G401.6 (cell line): ENCODE measurements at regions not wholly inside any gene's neighbourhood (a gene's known extent, or its start where the extent isn't known, plus 50 kb on each side); places are given as distances from the start of the nearest gene placed in this dataset.

Experiments used
- FAIRE-seq: peaks from 2 replicates; lab custom pipeline; 2012; peaks lifted over from hg19 to GRCh38; lab: Jason Lieb, UNC

DNA sequence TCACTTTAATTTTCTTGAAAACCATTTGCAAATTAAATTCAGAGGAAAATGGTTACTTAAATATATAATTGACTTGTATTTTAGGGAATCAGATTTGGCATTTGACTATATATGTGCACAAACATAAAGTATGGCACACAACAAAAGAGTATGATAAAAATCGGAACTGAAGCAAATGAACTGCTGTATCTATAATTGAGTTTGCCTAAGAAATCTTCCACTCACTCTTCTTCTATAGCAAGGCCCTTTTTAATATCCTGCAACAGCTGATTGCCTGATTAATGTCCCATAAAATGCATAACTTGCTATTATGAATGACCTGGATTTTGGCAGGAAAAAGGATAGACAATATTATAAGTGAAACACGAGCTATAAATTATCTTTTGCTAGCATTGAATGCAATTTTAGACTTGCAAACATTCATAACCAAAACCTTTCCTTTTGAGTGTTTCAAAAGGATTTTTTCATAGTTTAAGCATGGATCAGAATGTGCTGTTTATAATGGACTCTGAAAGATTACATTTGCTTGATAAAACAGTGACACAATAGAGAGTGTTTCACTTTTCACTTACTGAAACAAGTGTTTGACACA is 2204.3 kb downstream of the MRPL39 start:
- FAIRE-seq: no peak

DNA sequence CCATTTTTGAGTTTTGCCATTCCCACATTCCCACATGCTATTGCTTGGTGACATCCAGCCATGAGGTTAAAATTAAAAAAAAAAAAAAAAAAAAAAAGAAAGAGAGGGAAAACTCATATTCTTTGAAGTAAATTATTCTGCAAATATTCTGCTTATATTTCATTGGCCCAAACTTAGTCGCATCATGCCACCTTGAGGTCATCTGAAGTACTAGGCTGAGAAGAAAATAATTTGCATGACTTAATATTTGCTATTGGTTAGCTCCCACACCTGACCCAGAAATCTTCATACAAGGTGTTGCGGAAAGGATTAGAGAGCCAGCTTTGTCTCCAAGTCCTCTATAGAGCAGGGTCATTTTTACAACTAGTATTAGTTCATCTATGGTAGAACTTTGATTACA is 2206.0 kb downstream of the MRPL39 start:
- FAIRE-seq: no peak

DNA sequence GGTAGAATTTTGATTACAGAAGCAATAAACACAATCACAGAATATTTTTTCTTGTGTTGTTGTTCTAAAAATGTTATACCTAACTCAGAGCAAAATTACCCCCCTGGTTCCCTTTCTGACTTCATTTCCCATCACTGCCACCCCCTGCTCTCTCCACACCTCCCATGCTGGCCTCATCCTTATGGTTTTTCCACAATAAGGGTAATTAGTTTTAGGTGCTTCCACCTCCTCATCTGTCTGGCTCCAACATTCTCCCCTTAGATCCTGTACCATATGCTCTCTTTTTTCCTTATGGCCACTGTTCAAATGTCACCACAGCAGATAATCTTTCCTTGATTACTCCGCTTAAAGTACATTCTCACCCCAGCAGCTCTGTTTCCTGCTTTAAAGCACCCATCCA is 2208.6 kb downstream of the MRPL39 start:
- FAIRE-seq: no peak

DNA sequence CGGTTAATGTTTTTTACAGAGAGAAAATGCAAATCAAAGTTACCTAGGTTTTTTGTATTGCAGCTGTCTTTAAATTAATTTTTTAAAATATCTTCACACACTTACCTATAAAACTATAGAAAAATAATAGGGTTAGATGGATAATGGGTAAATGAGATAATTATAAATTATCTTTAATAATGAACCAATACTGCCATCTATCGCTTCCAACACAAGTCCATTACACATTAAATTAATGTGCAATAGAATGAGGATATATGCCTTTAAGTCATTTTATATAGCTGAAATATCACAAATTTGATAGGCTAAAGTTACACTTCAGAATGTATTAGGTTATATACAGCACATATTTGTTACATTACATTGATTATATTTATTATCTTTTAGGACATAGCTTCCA is 2212.8 kb downstream of the MRPL39 start:
- FAIRE-seq: no peak

DNA sequence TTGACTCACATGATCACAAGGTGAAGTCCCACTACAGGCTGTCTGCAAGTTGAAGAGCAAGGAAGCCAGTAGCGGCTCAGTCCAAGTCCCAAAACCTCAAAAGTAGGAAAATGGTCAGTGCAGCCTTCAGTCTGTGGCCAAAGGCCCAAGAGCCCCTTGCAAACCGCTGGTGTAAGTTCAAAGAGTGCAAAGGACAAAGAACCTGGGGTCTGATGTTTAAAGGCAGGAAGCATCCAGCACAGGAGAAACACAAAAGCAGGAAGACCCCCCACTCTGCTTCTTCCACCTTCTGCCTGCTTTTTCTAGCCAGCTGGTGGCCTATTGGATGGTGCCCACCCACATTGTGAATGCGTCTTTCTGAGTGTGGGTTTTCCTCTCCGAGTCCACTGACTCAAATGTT is 2222.6 kb downstream of the MRPL39 start:
- FAIRE-seq: no peak

DNA sequence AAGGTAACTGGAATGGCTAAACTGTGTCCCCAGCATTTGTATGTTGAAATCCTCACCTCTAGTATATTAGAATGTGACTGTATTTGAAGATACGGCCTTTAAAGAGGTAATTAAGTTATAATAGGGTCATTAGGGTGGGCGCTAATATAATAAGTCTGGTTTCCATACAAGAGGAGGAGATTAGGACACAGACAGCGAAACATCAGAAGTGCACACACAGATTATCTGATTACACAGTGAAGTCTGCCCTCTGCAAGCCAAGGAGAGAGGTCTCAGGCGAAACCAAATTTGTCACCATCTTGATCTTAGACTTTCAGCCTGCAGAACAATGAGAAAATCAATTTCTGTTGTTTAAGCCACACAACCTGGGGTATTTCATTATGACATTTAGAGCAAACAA is 2233.1 kb downstream of the MRPL39 start:
- FAIRE-seq: no peak

DNA sequence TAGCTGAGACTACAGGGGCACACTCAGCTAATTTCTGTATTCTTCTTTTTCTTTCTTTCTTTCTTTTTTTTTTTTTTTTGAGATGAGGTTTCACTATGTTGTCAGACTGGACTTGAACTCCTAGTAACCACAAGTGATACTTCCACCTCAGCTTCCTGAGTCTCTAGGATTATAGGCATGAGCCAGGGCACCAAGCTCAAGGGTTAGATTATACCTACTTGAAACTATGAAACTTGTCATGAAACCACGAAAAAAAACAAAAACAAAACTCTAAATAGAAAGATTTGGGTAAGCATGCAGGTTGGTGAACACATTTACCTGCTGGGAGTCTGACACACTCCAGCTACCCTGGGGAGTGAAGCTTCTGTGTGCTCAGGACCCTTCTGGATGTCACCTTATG is 2250.4 kb downstream of the MRPL39 start:
- no peak for FAIRE-seq

DNA sequence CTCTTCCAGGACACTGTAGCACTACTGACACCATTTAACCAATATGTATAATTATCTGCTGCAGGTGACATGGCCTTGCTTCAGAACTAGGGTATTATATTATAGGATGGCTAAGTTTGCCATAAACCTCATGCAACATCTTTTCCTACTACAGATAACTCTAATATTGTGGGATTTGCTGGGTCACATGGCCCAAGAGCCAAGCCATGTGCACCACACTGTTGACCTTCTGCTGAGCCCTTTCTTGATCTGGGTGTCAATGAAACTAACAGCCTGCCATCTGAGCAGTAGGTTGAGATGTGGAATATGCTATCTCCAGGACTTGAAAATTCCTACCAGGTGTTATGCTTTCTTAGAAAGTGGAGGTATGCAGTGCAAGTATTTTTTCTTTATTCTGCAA is 2291.1 kb downstream of the MRPL39 start:
- FAIRE-seq: no peak

DNA sequence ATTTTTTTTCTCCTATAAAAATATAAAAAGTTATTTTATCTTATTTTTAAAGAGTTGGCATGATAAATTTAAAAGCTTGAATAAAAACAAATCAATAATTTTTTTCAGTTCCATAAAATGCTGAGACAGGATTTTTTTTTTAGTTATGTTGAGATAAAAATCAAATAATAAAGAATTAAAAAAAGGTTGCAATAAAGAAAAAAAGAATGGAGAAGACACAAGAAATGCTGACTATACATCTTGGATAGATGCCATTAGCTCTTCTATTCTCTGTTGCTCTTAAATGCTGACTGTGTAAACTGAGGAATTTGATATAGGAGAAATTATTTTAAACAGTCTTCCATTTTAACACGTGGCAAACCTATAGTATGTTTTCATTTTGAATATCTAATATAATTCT is 2298.5 kb downstream of the MRPL39 start:
- no peak for FAIRE-seq

DNA sequence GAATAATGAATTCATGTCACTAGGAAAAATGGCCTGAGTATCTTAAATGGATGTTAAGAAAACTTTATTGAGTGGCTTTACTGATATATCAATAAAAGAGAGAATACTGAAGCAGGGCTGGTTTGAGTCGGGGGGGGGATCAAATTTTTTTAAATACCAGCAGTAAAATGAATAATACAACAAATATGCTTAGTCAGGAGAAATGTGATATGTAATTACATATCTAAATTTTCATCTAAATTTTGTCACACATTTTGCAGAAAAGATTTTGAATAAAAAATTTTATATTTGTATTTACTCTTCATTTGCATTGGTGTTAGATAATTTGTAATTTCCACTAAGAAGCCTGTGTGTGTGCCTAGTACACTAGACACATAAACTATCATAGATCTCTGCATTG is 2300.2 kb downstream of the MRPL39 start:
- FAIRE-seq: no peak

DNA sequence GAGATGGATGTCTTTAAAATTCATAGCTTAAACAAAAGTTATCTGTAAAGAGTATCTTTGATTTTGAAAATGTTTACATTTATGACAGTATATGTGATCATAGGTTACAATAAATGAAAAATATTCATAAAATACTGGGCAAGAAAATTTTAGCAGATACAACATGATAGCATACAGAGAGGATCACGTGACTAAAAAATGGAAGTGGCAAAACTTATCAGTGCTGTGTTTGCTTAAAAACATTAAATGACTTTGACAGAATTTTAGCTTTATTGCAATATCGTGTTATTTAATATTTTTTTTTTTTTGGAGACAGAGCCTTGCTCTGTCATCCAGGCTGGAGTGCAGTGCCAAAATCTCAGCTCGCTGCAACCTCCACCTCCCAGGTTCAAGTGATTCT is 2294.1 kb downstream of the NCAM2 start:
- no peak for FAIRE-seq

DNA sequence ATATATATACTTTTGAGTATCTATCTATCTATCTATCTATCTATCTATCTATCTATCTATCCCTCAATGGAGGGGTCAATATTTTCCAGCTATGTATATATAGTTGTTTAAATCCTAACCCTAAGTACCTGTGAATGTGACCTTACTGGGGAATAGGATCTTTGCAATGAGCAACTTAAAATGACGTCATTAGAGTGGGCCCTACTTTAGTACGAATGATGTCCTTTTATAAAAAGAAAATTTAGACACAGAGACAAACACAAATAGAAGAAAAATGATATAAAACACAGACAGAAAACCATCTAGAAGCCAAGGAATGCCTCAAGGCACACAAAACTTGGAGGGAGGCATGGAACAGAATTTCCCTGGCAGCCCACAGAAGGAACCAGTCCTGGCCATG is 2283.7 kb downstream of the NCAM2 start:
- FAIRE-seq: no peak

DNA sequence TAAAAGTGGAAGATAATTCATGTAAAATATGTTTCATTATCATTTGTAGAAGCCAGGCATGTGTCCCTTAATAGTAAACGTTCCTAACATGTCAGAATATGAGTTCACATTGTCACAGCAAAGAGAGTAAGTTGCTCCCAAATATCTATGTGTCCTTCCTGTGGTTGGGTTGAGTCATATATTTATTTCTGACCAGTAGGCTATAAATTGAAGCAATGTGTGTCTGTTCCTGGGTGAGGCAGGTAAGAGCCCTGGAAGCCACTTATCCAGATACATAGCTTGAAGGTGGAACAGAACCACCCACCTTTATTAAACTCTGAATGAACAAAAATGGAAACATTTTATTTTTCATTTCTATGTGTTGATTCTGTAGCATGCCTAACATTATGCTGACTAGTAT is 2251.6 kb downstream of the NCAM2 start:
- FAIRE-seq: no peak

DNA sequence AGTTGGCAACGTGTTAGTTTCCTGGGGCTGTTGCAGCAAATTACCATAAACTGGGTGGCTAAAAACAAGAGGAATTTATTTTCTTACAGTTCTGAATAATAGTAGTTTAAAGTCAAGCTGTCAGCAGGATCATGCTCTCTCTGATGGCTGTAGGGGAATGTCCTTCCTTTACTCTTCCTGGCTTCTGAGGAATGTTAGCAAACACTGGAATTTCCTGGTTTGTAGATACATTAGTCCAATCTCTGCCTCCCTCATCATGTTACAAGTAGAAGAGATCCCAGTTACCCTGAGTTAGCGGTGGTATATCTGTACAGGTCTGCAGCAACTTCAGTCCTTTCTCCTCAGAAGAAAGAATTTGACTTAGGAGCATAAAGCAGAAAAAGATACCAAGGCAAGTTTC is 2249.1 kb downstream of the NCAM2 start:
- no peak for FAIRE-seq

DNA sequence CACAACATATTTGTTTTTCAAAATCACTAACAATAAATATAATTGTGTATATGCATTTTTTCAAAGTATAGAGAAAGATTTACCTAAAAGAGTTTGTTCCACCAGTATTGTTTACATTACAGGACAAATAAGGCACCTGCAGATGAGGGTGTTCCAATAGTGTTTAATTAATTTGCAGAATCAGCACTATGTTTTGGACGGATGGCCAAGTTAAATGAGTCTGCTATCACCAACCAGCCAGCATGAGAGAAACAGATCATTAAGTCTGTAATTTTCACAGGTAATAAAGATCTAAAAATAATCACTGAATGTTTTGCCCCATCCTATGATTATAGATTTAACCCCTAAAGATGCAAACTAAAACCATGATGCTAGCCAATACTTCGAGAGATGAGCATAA is 2247.0 kb downstream of the NCAM2 start:
- FAIRE-seq: no peak

DNA sequence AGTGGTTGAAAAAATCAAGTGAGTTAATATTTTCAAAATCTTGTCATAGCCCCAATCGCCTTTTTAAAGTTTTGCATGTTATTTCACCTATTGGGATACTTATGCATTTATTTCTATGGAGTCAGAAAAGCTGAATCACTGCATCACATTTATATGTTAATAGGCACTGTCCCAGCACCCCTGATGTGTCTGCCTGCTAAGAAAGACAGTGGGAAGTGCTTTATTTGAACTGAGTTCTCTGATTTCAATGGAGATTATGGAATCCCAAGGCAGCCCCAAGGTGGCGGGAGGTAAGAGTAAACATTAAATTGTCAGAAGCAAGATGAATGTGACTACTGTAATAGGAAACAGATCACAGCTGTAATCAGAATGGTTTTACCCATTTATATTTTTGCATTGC is 2225.7 kb downstream of the NCAM2 start:
- no peak for FAIRE-seq

DNA sequence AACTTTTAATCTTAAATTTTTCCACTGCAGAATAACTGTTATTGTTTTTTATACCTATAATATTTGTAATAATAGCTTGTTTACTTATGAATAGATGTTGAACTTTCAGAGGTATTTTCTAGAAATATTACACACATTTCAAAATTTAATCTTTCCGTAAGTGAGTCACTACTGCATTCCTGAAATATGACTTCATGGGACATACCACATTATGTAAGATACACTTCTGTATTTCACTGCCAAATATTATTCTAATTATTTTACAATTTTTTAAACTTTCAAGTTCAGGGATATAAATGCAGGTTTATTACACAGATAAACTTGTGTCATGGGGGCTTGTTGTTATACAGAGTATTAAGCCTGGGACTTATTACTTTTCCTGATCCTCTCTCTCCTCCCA is 2220.5 kb downstream of the NCAM2 start:
- no peak for FAIRE-seq

DNA sequence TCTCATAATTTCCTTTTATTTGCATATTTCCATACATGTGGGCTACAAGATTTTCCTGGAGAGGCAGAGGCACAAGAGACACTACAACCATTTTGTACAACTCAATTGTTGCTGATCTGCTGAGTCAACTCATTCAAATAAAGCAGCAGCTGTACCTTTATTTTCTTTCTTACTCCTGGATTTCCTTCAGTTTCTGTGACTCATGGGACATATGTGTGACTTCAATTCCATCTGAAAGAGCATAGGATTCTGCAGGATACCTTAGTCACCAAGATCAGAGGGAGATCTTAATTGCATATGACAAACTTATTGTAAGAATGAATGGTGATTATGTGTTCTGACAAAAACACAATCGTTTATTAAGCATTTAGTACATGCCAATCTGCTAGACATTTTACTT is 2219.4 kb downstream of the NCAM2 start:
- FAIRE-seq: no peak

DNA sequence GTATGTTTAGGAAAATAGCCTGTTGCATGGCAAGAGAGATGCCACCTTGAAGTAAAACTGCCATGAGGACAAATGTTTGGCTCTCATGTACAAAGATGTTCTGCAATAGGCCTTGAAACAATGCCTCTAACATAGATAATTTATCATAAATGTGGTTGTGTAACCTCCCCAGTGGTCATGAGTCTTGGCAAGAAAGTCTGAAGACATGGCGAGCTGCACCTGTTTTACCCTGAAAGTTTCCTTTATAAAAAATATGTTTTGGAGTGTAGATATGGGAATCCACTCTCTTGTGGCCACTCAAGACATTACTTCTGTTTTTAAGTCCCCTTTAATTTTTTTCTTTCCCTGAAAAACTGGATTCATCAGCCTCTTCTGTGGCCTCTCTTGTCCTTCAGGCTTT is 2217.1 kb downstream of the NCAM2 start:
- FAIRE-seq: no peak
